Body of pancreas (tissue), 4 donors: ENCODE measurements at regions not wholly inside any gene's neighbourhood (a gene's known extent, or its start where the extent isn't known, plus 50 kb on each side); places are given as distances from the start of the nearest gene placed in this dataset.

Source experiments
- POLR2A ChIP-seq, 3 donors: fragments of 450-650 bp; IDR thresholded peaks; one replicate each; pipeline ENCODE4 v1.6.1; 2016; ENCODE audit warnings: antibody characterized with exemption in 3 of 3, mild to moderate bottlenecking in 2 of 3
- TF ChIP-seq, protein P1 (sequence below), 7 experiments: fragments of 450-650 bp in 4 of 7; fragments of 200-600 bp in 3 of 7; sonication (generic) in 3 of 7; IDR thresholded peaks; one replicate each; pipeline ENCODE4 v1.5.1; 2016 to 2019; ENCODE audit warnings: antibody characterized with exemption in 7 of 7

DNA sequence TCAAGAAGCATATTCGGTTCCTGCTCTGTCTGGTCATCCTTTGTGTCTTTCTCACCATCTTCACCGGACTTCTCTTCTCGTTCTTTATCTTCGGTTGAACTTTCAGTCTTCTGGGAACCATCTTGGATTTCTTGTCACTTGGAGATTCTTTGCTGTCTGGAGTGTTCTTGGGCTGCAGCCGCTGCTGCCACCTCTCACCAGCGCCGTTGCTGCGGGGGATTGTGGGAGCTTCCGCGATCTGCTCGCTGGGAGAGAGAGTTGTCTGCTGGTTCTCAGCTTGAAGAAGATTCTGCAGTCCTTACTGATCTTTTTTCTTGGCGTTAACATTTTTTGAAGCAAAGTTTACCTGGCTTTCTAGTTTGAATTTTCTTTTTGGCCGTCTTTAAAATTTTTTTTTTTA lies 1165.2 kb upstream of the PRMT6 start:
- TF ChIP-seq, protein P1, sequence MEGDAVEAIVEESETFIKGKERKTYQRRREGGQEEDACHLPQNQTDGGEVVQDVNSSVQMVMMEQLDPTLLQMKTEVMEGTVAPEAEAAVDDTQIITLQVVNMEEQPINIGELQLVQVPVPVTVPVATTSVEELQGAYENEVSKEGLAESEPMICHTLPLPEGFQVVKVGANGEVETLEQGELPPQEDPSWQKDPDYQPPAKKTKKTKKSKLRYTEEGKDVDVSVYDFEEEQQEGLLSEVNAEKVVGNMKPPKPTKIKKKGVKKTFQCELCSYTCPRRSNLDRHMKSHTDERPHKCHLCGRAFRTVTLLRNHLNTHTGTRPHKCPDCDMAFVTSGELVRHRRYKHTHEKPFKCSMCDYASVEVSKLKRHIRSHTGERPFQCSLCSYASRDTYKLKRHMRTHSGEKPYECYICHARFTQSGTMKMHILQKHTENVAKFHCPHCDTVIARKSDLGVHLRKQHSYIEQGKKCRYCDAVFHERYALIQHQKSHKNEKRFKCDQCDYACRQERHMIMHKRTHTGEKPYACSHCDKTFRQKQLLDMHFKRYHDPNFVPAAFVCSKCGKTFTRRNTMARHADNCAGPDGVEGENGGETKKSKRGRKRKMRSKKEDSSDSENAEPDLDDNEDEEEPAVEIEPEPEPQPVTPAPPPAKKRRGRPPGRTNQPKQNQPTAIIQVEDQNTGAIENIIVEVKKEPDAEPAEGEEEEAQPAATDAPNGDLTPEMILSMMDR (IDR thresholded peaks at IDR 0.05): no peak
- no peak for TF ChIP-seq POLR2A (IDR thresholded peaks at IDR 0.05)
